ENCODE measurements at regions not wholly inside any gene's neighbourhood (a gene's known extent, or its start where the extent isn't known, plus 50 kb on each side); places are given as distances from the start of the nearest gene placed in this dataset.

- Histone ChIP-seq H3K27me3 (ENCODE audit: control insufficient read depth, insufficient read depth, low read length) (no peaks in the 10 kb centered on the region; the same call in 1 of the 2 replicates), H3K36me3 (ENCODE audit: control insufficient read depth, insufficient read depth, low read length) (no peaks in the 10 kb centered on the region), H3K27ac (ENCODE audit: low read length) (no peak overlapping the region), H3K4me3 (ENCODE audit: low read depth in 2 of 2, low read length in 2 of 2) (no peak overlapping the region), H3K9me3 (ENCODE audit: control insufficient read depth, insufficient read depth, low read depth, low read length) (no peaks in the 10 kb centered on the region), H3K4me1 (ENCODE audit: control insufficient read depth, insufficient read depth, low read length) (no peaks in the 10 kb centered on the region)
- in situ Hi-C loops (cut with HindIII; ENCODE audit: low pct_unique_long_range_greater_than_20kb, low sequenced_read_pairs): no loop called here
- CTCF ChIA-PET: no interaction called here
- no TSS peak for BruUV-seq (replicated peaks)
- ATAC-seq (no peak), DNase-seq (ENCODE audit: low read depth, low spot score) (no peak)
- intact Hi-C loops (cut with micrococcal nuclease; ENCODE audit: unreplicated experiment): no loop called here
- TF ChIP-seq TCF7L2 (IDR thresholded peaks at IDR 0.05; ENCODE audit: low read depth, low read length): no peak
- TF ChIP-seq, protein P1, sequence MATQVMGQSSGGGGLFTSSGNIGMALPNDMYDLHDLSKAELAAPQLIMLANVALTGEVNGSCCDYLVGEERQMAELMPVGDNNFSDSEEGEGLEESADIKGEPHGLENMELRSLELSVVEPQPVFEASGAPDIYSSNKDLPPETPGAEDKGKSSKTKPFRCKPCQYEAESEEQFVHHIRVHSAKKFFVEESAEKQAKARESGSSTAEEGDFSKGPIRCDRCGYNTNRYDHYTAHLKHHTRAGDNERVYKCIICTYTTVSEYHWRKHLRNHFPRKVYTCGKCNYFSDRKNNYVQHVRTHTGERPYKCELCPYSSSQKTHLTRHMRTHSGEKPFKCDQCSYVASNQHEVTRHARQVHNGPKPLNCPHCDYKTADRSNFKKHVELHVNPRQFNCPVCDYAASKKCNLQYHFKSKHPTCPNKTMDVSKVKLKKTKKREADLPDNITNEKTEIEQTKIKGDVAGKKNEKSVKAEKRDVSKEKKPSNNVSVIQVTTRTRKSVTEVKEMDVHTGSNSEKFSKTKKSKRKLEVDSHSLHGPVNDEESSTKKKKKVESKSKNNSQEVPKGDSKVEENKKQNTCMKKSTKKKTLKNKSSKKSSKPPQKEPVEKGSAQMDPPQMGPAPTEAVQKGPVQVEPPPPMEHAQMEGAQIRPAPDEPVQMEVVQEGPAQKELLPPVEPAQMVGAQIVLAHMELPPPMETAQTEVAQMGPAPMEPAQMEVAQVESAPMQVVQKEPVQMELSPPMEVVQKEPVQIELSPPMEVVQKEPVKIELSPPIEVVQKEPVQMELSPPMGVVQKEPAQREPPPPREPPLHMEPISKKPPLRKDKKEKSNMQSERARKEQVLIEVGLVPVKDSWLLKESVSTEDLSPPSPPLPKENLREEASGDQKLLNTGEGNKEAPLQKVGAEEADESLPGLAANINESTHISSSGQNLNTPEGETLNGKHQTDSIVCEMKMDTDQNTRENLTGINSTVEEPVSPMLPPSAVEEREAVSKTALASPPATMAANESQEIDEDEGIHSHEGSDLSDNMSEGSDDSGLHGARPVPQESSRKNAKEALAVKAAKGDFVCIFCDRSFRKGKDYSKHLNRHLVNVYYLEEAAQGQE (IDR thresholded peaks at IDR 0.05; ENCODE audit: insufficient read depth in 1 of 2, low read depth in 2 of 2, low read length in 1 of 2): no peak
- no peak for TF ChIP-seq POLR2AphosphoS5 (IDR thresholded peaks at IDR 0.05; ENCODE audit: low read depth, low read length)
- no peak for TF ChIP-seq SIN3A (IDR thresholded peaks at IDR 0.05; ENCODE audit: borderline replicate concordance, insufficient read depth, low read depth, low read length)
- TF ChIP-seq, protein P2, sequence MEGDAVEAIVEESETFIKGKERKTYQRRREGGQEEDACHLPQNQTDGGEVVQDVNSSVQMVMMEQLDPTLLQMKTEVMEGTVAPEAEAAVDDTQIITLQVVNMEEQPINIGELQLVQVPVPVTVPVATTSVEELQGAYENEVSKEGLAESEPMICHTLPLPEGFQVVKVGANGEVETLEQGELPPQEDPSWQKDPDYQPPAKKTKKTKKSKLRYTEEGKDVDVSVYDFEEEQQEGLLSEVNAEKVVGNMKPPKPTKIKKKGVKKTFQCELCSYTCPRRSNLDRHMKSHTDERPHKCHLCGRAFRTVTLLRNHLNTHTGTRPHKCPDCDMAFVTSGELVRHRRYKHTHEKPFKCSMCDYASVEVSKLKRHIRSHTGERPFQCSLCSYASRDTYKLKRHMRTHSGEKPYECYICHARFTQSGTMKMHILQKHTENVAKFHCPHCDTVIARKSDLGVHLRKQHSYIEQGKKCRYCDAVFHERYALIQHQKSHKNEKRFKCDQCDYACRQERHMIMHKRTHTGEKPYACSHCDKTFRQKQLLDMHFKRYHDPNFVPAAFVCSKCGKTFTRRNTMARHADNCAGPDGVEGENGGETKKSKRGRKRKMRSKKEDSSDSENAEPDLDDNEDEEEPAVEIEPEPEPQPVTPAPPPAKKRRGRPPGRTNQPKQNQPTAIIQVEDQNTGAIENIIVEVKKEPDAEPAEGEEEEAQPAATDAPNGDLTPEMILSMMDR (IDR thresholded peaks at IDR 0.05): no peak
- POLR2A ChIA-PET: no interaction called here
Observed at GRCh38 chr2:136173126-136173525, 55.2 kb upstream of the CXCR4 start.

- in situ Hi-C loops (cut with HindIII; ENCODE audit: low pct_unique_long_range_greater_than_20kb, low sequenced_read_pairs) (no loop called here), intact Hi-C loops (cut with micrococcal nuclease; ENCODE audit: unreplicated experiment) (no loop called here)
- H3K27ac ChIP-seq (ENCODE audit: low read length): no peak overlapping the region
- ChIA-PET POLR2A (no interaction called here), CTCF (no interaction called here)
- no peak for TF ChIP-seq SIN3A (IDR thresholded peaks at IDR 0.05; ENCODE audit: borderline replicate concordance, insufficient read depth, low read depth, low read length)
- TF ChIP-seq TCF7L2 (IDR thresholded peaks at IDR 0.05; ENCODE audit: low read depth, low read length): no peak
- TF ChIP-seq, protein P2 (IDR thresholded peaks at IDR 0.05): no peak
- TF ChIP-seq, protein P1 (IDR thresholded peaks at IDR 0.05; ENCODE audit: insufficient read depth in 1 of 2, low read depth in 2 of 2, low read length in 1 of 2): no peak
- TF ChIP-seq POLR2AphosphoS5 (IDR thresholded peaks at IDR 0.05; ENCODE audit: low read depth, low read length): no peak
- no peaks in the 10 kb centered on the region for H3K9me3 ChIP-seq (ENCODE audit: control insufficient read depth, insufficient read depth, low read depth, low read length)
- no peak overlapping the region for H3K4me3 ChIP-seq (ENCODE audit: low read depth in 2 of 2, low read length in 2 of 2)
- ATAC-seq (no peak), DNase-seq (ENCODE audit: low read depth, low spot score) (no peak)
- no TSS peak for BruUV-seq (replicated peaks)
- no peaks in the 10 kb centered on the region for H3K36me3 ChIP-seq (ENCODE audit: control insufficient read depth, insufficient read depth, low read length)
- no peaks in the 10 kb centered on the region for H3K4me1 ChIP-seq (ENCODE audit: control insufficient read depth, insufficient read depth, low read length)
- H3K27me3 ChIP-seq (ENCODE audit: control insufficient read depth, insufficient read depth, low read length): no peaks in the 10 kb centered on the region
Observed at GRCh38 chr2:136171223-136171622, 53.3 kb upstream of the CXCR4 start.
